Upper lobe of left lung (tissue), 6 donors: ENCODE measurements at regions not wholly inside any gene's neighbourhood (a gene's known extent, or its start where the extent isn't known, plus 50 kb on each side); places are given as distances from the start of the nearest gene placed in this dataset.
A peak's percentile ranks its signal among the peaks of the same experiment; 100 is the strongest.

Source experiments
- ATAC-seq, 2 donors: fragments of 200-7000 bp; cut with Tn5 transposase; one replicate each; pipeline ENCODE4 v1.9.1; 2022; ENCODE audit warnings: mild to moderate bottlenecking in 2 of 2, moderate library complexity in 2 of 2; ENCODE audit not compliant: low FRiP score in 2 of 2
- DNase-seq, 2 donors: peaks; one replicate each; pipeline ENCODE4 v3.0.0-alpha.2; 2019 to 2020
- H3K27ac ChIP-seq, 4 donors: fragments of 200-600 bp; sonication (generic); one replicate each; pipeline ENCODE4 v1.5.1; 2016 to 2019
- H3K27me3 ChIP-seq, 4 donors: fragments of 200-600 bp; sonication (generic); one replicate each; pipeline ENCODE4 v1.5.1; 2017 to 2019
- H3K36me3 ChIP-seq, 4 donors: fragments of 200-600 bp; sonication (generic); one replicate each; pipeline ENCODE4 v1.5.1; 2016 to 2019
- H3K4me1 ChIP-seq, 4 donors: fragments of 200-600 bp; sonication (generic); one replicate each; pipeline ENCODE4 v1.5.1; 2018 to 2019
- H3K4me3 ChIP-seq, 4 donors: fragments of 200-600 bp; sonication (generic); one replicate each; pipeline ENCODE4 v1.5.1; 2017 to 2019; ENCODE audit warnings: mild to moderate bottlenecking in 2 of 4, moderate library complexity in 1 of 4
- H3K9me3 ChIP-seq, 4 donors: fragments of 200-600 bp; sonication (generic); one replicate each; pipeline ENCODE4 v1.5.1; 2018 to 2019
- CTCF ChIP-seq, 6 experiments: fragments of 450-650 bp in 4 of 6; fragments of 200-600 bp in 2 of 6; sonication (generic) in 2 of 6; IDR thresholded peaks; one replicate each; pipeline ENCODE4 v1.5.1; 2016 to 2019; ENCODE audit warnings: antibody characterized with exemption in 6 of 6
- EP300 ChIP-seq, 4 donors: sonication (generic); formaldehyde crosslinking; IDR thresholded peaks; one replicate each; pipeline ENCODE4 v1.5.1; 2017; ENCODE audit warnings: antibody characterized with exemption in 4 of 4, control low read depth in 2 of 4
- POLR2A ChIP-seq, 4 donors: fragments of 450-650 bp; IDR thresholded peaks; one replicate each; pipeline ENCODE4 v1.5.1; 2016 to 2017; ENCODE audit warnings: antibody characterized with exemption in 4 of 4, mild to moderate bottlenecking in 2 of 4
- POLR2AphosphoS5 ChIP-seq, 2 donors: sonication (generic); formaldehyde crosslinking; IDR thresholded peaks; one replicate each; pipeline ENCODE4 v1.5.1; 2017; ENCODE audit warnings: antibody characterized with exemption in 2 of 2
- WGBS, 2 donors: methylation state at CpG; one replicate each; pipeline ENCODE4 v1.1.5; 2017 to 2018; 5-methylcytosine and 5-hydroxymethylcytosine counted together
- donor health status: DM: no; HTN: no; CAD: no; lungs with moderate emphysema.
- donor health status: DM: no; HTN: yes; CAD: no; lungs with severe emphysema.

DNA sequence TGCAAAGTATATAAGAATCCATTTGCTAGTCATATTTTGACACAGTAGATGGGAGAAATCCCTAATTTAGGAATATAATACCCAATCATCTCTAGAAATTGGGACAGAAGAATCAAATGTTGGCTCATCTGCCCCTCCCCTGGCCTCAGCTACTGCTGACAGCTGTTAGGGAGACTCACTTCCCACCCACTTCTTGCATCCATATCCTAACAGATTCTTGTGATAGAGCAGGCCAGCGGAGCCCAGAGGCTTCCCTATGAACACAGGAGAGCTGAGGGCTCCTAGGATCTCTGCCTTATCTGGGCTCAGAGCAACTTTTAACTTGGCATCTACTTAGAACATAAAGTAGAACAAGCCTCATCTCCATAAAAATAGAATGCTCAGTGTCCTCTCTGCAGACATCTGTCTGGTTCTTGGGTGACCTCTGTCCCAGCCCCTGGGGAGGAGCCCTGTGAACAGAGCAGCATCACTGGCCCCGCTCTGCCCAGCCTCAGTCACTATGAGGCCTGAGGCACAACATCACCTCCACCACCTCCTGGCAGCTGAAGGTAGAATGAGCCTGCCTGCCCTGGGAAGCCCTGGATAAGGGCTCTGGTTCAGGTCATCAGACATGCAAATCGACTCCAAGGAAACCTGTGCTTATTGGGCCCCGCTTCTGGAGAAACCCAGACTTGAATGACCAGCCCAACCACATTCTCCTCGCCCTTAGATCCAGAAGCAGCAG lies 229.7 kb downstream of the ANKRD36B start:
- Histone ChIP-seq H3K27me3 (no peaks in the 10 kb centered on the region), H3K4me3 (no peak overlapping the region), H3K27ac (no peak overlapping the region), H3K4me1 (no peaks in the 10 kb centered on the region), H3K9me3 (no peaks in the 10 kb centered on the region), H3K36me3 (no peaks in the 10 kb centered on the region)
- TF ChIP-seq EP300 (IDR thresholded peaks at IDR 0.05) = no peak
- no peak for TF ChIP-seq POLR2A (IDR thresholded peaks at IDR 0.05)
- TF ChIP-seq CTCF (IDR thresholded peaks at IDR 0.05) = no peak
- TF ChIP-seq POLR2AphosphoS5 (IDR thresholded peaks at IDR 0.05) = no peak
- ATAC-seq = peak in 1 of 2 donors; percentile 17
- WGBS, 2 donors = 72 to 77% methylated on average over 2 to 4 of the region's 5 CpGs
- no peak for DNase-seq

- no peaks in the 10 kb centered on the region for H3K36me3 ChIP-seq
- ATAC-seq = no peak
- WGBS, 2 donors = 75 to 76% methylated on average over 3 to 4 of the region's 4 CpGs
- TF ChIP-seq EP300 (IDR thresholded peaks at IDR 0.05) (no peak), POLR2AphosphoS5 (IDR thresholded peaks at IDR 0.05) (no peak), POLR2A (IDR thresholded peaks at IDR 0.05) (no peak), CTCF (IDR thresholded peaks at IDR 0.05) (no peak)
- H3K27ac ChIP-seq = no peak overlapping the region
- H3K9me3 ChIP-seq = no peaks in the 10 kb centered on the region
- DNase-seq = no peak
- H3K4me1 ChIP-seq = no peaks in the 10 kb centered on the region
- H3K4me3 ChIP-seq = no peak overlapping the region
- no peaks in the 10 kb centered on the region for H3K27me3 ChIP-seq
These were observed 233.8 kb downstream of the ANKRD36B start for GRCh38 chr2:97355887-97356286.

- H3K4me3 ChIP-seq = no peak overlapping the region
- TF ChIP-seq POLR2A (IDR thresholded peaks at IDR 0.05) = no peak
- ATAC-seq = no peak
- no peaks in the 10 kb centered on the region for H3K9me3 ChIP-seq
- no peak overlapping the region for H3K27ac ChIP-seq
- WGBS, 2 donors = 62 to 72% methylated on average over 3 of the region's 3 CpGs
- DNase-seq = no peak
- no peaks in the 10 kb centered on the region for H3K4me1 ChIP-seq
- no peaks in the 10 kb centered on the region for H3K27me3 ChIP-seq
- H3K36me3 ChIP-seq = no peaks in the 10 kb centered on the region
These were observed 234.5 kb downstream of the ANKRD36B start for GRCh38 chr2:97355176-97355575.

DNA sequence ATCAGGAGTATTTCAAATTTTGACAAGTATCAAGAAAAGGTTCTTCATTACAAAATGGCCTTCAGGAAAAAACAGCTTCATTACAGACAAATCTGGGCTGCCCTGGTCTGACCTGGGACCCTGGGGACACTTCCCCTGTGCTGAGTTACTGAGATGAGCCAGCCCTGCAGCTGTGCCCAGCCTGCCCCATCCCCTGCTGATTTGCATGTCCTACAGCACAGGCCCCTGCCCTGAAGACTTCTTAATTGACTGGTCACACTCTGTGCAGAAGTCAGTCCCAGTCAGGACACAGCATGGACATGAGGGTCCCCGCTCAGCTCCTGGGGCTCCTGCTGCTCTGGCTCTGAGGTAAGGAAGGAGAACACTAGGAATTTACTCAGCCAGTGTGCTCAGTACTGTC lies 235.1 kb downstream of the ANKRD36B start:
- H3K4me3 ChIP-seq = no peak overlapping the region
- 79% methylated on average over 1 of the region's 1 CpG; no CpG with 5 or more reads in 1 of the 2 donors for WGBS, 2 donors
- no peak for ATAC-seq
- no peaks in the 10 kb centered on the region for H3K36me3 ChIP-seq
- no peaks in the 10 kb centered on the region for H3K4me1 ChIP-seq
- no peaks in the 10 kb centered on the region for H3K27me3 ChIP-seq
- TF ChIP-seq EP300 (IDR thresholded peaks at IDR 0.05) (no peak), POLR2AphosphoS5 (IDR thresholded peaks at IDR 0.05) (no peak), CTCF (IDR thresholded peaks at IDR 0.05) (no peak), POLR2A (IDR thresholded peaks at IDR 0.05) (no peak)
- DNase-seq = peak in 1 of 2 donors; percentile 14
- no peak overlapping the region for H3K27ac ChIP-seq
- H3K9me3 ChIP-seq = no peaks in the 10 kb centered on the region

DNA sequence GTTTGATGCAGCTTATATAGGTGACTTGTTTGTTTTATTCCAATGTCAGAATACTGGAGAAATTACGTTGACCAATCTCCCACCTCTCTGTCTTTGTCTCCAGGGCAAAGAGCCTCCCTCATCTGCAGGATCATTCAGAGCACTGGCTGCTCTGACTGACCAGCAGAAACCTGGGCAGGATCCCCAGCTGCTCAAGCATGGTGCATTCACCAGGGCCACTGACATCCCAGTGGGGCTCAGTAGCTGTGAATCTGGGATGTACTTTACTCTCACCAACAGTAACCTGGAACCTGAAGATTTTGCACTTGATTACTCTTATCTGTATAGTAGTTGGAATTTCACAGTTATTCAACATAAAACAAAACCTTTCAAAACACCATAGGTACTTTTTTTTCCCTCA lies 235.9 kb downstream of the ANKRD36 start:
- 60 to 92% methylated on average over 1 of the region's 1 CpG for WGBS, 2 donors
- Histone ChIP-seq H3K36me3 (no peaks in the 10 kb centered on the region), H3K4me1 (no peaks in the 10 kb centered on the region), H3K4me3 (no peak overlapping the region), H3K27me3 (no peaks in the 10 kb centered on the region), H3K27ac (no peak overlapping the region), H3K9me3 (no peaks in the 10 kb centered on the region)
- no peak for TF ChIP-seq POLR2AphosphoS5 (IDR thresholded peaks at IDR 0.05)
- no peak for TF ChIP-seq POLR2A (IDR thresholded peaks at IDR 0.05)
- TF ChIP-seq CTCF (IDR thresholded peaks at IDR 0.05) = no peak
- TF ChIP-seq EP300 (IDR thresholded peaks at IDR 0.05) = no peak
- ATAC-seq (no peak), DNase-seq (no peak)
